Vagina (tissue), 2 donors: ENCODE measurements at regions not wholly inside any gene's neighbourhood (a gene's known extent, or its start where the extent isn't known, plus 50 kb on each side); places are given as distances from the start of the nearest gene placed in this dataset.

ENCODE experiments used
- CTCF ChIP-seq, 3 experiments: fragments of 450-650 bp in 2 of 3; fragments of 200-600 bp in 1 of 3; sonication (generic) in 1 of 3; IDR thresholded peaks; one replicate each; pipeline ENCODE4 v1.5.1; 2017 to 2019; ENCODE audit warnings: antibody characterized with exemption in 3 of 3, mild to moderate bottlenecking in 2 of 3, moderate library complexity in 2 of 3
- POLR2A ChIP-seq, 2 donors: fragments of 450-650 bp; IDR thresholded peaks; one replicate each; pipeline ENCODE4 v1.6.1; 2017; ENCODE audit warnings: antibody characterized with exemption in 2 of 2, mild to moderate bottlenecking in 2 of 2, moderate library complexity in 2 of 2
- POLR2AphosphoS5 ChIP-seq, 2 donors: sonication (generic); formaldehyde crosslinking; IDR thresholded peaks; one replicate each; pipeline ENCODE4 v1.9.0; 2017; ENCODE audit warnings: antibody characterized with exemption in 2 of 2, mild to moderate bottlenecking in 2 of 2, low read depth in 1 of 2; ENCODE audit not compliant: insufficient read depth in 1 of 2

GRCh38 chr6:62393608-62394007 lies 107.6 kb upstream of the KHDRBS2 start:
- TF ChIP-seq POLR2A (IDR thresholded peaks at IDR 0.05): no peak
- no peak for TF ChIP-seq CTCF (IDR thresholded peaks at IDR 0.05)
- no peak for TF ChIP-seq POLR2AphosphoS5 (IDR thresholded peaks at IDR 0.05; ENCODE audit: insufficient read depth in 1 of 2, low read depth in 1 of 2)
